Epithelial cell of prostate (primary cell): ENCODE measurements at regions not wholly inside any gene's neighbourhood (a gene's known extent, or its start where the extent isn't known, plus 50 kb on each side); places are given as distances from the start of the nearest gene placed in this dataset.

Experiments used
- DNase-seq: peaks from one replicate; pipeline ENCODE4 v3.0.0-alpha.2; 2011; ENCODE audit warnings: low read depth, low spot score
- H3K27ac ChIP-seq: fragments of 450-650 bp; 2 replicates; pipeline ENCODE4 v1.5.1; 2017; ENCODE audit warnings: mild to moderate bottlenecking

- H3K27ac ChIP-seq: no peak overlapping the region
- no peak for DNase-seq
These were observed 76.0 kb upstream of the PPM1J start for GRCh38 chr1:112790920-112791722.

GRCh38 chr1:112788561-112788960 is 73.4 kb upstream of the PPM1J start:
- no peak overlapping the region for H3K27ac ChIP-seq
- DNase-seq: no peak

GRCh38 chr1:112788054-112788453 is 72.9 kb upstream of the PPM1J start:
- DNase-seq: no peak

GRCh38 chr1:112783059-112783458 is 67.9 kb upstream of the PPM1J start:
- no peak overlapping the region for H3K27ac ChIP-seq
- no peak for DNase-seq

More at GRCh38 chr1:112788054-112788453, 72.9 kb upstream of the PPM1J start:
- H3K27ac ChIP-seq: no peak overlapping the region

GRCh38 chr1:112779665-112780526 is 64.8 kb upstream of the PPM1J start:
- DNase-seq: no peak
- H3K27ac ChIP-seq: no peak overlapping the region

- no peak for DNase-seq
- H3K27ac ChIP-seq: no peak overlapping the region
These were observed 63.0 kb upstream of the PPM1J start for GRCh38 chr1:112778137-112778536.

GRCh38 chr1:112776688-112777087 is 61.6 kb upstream of the PPM1J start:
- H3K27ac ChIP-seq: no peak overlapping the region
- DNase-seq: no peak

- H3K27ac ChIP-seq: no peak overlapping the region
- DNase-seq: no peak
These were observed 57.6 kb upstream of the PPM1J start for GRCh38 chr1:112772781-112773180.

GRCh38 chr1:112770724-112771123 is 55.6 kb upstream of the PPM1J start:
- no peak for DNase-seq

GRCh38 chr1:112769611-112770010 is 54.5 kb upstream of the PPM1J start:
- H3K27ac ChIP-seq: no peak overlapping the region
- no peak for DNase-seq

More at GRCh38 chr1:112770724-112771123, 55.6 kb upstream of the PPM1J start:
- H3K27ac ChIP-seq: no peak overlapping the region

- no peak for DNase-seq
- no peak overlapping the region for H3K27ac ChIP-seq
These were observed 52.5 kb upstream of the PPM1J start for GRCh38 chr1:112767646-112768045.
